LNCAP (cell line): ENCODE measurements at regions not wholly inside any gene's neighbourhood (a gene's known extent, or its start where the extent isn't known, plus 50 kb on each side); places are given as distances from the start of the nearest gene placed in this dataset.

Source experiments
- TF ChIP-seq, protein P1 (sequence below): fragments of 450-650 bp; IDR thresholded peaks from 2 replicates; pipeline ENCODE4 v1.5.1; 2017; ENCODE audit warnings: mild to moderate bottlenecking

DNA sequence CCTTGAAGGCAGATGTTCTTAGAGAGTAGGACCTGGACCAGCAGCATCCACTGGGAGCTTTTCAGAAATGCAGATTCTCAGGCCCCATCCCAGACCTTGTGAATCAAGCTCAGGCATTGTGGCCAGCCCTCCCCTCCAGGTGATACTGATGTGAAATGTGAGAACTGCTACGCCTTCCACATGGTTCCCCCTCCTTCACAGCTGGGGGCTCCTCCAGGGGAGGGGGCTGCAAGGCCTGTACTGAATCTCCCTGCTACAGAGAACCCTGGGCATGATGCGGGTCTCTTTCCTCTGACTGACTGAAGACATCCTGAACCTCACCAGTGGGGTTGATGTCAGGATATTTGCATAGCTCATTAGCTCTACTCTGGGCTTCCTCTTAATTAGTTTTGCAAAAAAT is 141.8 kb upstream of the CSF3R start:
- TF ChIP-seq, protein P1, sequence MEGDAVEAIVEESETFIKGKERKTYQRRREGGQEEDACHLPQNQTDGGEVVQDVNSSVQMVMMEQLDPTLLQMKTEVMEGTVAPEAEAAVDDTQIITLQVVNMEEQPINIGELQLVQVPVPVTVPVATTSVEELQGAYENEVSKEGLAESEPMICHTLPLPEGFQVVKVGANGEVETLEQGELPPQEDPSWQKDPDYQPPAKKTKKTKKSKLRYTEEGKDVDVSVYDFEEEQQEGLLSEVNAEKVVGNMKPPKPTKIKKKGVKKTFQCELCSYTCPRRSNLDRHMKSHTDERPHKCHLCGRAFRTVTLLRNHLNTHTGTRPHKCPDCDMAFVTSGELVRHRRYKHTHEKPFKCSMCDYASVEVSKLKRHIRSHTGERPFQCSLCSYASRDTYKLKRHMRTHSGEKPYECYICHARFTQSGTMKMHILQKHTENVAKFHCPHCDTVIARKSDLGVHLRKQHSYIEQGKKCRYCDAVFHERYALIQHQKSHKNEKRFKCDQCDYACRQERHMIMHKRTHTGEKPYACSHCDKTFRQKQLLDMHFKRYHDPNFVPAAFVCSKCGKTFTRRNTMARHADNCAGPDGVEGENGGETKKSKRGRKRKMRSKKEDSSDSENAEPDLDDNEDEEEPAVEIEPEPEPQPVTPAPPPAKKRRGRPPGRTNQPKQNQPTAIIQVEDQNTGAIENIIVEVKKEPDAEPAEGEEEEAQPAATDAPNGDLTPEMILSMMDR = no peak

DNA sequence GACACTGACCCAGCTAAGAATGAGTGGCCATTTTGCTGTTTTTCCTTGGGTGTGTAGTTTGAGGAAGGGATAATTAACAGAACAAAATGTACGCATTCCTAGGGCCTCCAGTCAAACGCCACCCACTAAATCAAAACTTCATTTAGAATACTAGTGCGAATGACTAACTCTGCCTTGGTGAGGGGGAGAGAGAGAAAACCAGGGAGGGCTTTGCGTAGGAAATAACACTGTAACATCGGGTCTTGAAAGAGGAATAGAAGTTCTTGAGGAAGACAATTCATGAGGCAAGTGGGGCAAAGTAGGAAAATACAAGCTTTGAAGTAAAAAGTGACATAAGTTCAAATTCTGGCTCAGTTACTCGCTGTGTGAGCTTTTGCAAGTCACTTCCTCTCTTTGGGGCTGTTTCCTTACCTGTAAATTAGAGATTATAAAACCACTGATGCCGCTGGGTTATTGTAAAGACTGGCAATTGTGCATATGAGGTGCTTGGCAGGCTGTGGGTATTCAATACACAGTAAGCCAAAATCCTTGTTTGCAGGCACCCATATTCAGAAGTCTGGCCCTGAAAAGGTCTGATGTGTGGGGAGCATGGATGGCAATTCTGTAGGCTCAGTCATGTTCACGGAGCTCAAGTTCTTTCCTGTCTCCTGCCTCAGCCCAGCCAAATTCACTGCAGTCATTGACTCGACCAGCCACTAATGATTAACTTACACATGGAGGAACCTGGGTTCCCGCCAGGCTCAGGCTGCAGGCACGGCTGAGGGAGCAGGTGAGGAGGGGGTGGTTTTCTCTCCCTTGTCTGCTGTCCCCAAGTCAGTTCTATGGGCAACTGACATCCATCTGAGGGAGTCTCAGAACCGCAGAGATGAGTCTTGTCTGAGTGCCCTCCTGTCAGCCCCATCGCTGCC is 140.3 kb upstream of the CSF3R start:
- TF ChIP-seq, protein P1 = no peak

DNA sequence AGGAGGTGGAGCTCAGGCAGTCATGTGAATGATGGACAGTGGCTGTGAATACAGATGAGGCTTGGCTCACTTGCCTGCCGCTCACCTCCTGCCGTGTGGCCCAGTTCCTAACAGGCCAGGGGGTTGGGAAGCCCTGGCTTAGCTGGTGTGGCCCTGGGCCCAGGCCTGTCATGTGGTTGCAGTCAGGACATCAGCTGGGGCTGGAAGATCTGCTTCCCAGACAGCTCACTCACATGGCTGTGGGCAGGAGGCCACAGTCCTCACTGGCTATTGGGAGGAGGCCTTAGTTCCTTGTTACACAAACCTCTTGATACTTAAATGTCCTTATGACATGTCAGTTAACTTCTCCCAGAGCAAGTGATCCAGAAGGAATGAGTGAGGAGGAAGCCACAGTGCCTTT is 138.8 kb upstream of the CSF3R start:
- TF ChIP-seq, protein P1 = no peak

DNA sequence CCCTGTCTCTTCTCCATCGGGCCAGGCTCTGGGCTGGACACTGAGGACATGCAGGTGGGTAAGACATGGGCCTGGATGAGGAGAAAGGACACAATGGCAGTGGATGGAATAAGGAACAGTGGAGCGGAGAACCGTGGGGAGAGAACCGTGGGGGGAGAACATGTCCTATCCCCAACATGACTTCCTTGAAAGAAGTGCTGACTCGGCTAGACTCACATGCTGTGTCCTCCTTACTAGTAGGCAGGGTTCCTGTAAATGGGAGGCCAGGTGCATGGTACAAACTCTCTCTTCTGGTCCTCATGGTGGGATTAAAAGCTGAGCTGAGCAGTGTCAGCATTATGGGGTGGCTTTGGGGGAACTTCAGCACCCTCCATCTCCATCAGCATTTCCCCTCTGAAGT is 137.4 kb upstream of the CSF3R start:
- TF ChIP-seq, protein P1 = no peak

DNA sequence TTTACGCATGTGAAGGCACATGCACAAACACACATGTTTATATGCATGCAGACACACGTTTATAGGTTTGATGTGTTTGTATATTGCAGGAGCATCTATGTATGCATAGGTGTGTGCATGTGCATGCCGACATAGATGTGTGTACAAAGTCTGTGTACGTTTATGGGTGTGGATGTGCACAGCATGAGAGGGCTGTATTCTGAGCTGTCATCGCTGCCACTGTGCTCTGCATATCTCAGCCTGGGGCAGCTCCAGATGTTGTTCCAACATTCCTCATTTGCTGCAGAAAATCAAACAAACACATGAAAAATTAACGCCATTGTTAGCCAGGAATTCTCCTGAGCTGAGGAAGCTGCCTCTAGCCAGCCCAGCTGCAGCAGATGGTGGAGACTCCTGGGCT is 132.3 kb upstream of the CSF3R start:
- TF ChIP-seq, protein P1 = no peak

DNA sequence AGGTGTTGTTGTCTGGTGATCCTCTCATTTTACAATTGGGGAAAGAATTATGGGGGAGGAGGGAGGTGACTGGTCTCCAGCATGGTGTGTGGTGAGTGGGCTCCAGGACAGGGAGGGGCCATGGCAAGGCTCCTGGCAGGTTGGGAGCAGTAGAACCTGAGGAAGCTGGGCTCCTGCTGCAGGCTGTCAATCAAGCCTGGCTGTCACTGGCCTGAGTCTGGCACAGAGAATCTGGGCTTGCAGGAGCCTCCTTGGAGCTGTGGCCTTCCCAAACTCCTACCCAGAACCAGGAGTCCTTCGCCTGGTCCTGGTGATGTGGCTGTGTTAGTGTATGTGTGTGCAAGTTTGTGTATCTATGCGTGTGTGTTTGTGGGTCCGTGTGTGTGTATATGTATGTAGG is 131.9 kb upstream of the CSF3R start:
- TF ChIP-seq, protein P1 = no peak

DNA sequence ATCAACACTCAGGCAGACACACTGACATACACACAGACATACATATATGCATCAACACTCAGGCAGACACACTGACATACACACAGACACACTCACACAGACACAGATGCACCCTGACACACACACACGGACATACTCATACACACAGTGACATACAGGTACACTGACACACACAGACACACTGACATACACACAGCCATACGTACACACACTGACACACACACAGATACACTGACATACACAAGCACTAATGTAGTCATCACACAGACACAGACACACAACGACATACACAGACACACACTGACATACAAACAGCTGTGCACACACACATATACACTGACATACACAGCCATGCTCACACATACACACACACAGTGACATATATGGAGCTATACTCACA is 131.0 kb upstream of the CSF3R start:
- TF ChIP-seq, protein P1 = no peak
